Ishikawa (cell line): ENCODE measurements at regions not wholly inside any gene's neighbourhood (a gene's known extent, or its start where the extent isn't known, plus 50 kb on each side); places are given as distances from the start of the nearest gene placed in this dataset.

Source experiments
- CEBPB ChIP-seq: IDR thresholded peaks from 2 replicates; pipeline ENCODE4 v1.6.1; 2012
- CREB1 ChIP-seq: IDR thresholded peaks from 2 replicates; pipeline ENCODE4 v1.6.1; 2012; ENCODE audit warnings: low read depth
- EGR1 ChIP-seq: IDR thresholded peaks from 2 replicates; pipeline ENCODE4 v1.6.1; 2012
- EP300 ChIP-seq: IDR thresholded peaks from 2 replicates; pipeline ENCODE4 v1.6.1; 2012; ENCODE audit warnings: borderline replicate concordance
- FOXM1 ChIP-seq: IDR thresholded peaks from 2 replicates; pipeline ENCODE4 v1.6.1; 2012; ENCODE audit warnings: low read depth, borderline replicate concordance
- MAX ChIP-seq: IDR thresholded peaks from 2 replicates; pipeline ENCODE4 v1.6.1; 2012
- NFIC ChIP-seq: IDR thresholded peaks from 2 replicates; pipeline ENCODE4 v1.6.1; 2012
- RAD21 ChIP-seq: IDR thresholded peaks from 2 replicates; pipeline ENCODE4 v1.6.1; 2012; ENCODE audit warnings: low read depth
- REST ChIP-seq: IDR thresholded peaks from 2 replicates; pipeline ENCODE4 v1.6.1; 2012; ENCODE audit warnings: low read depth, mild to moderate bottlenecking
- TAF1 ChIP-seq: IDR thresholded peaks from 2 replicates; pipeline ENCODE4 v1.6.1; 2012; ENCODE audit warnings: low read depth, mild to moderate bottlenecking
- TCF12 ChIP-seq: IDR thresholded peaks from 2 replicates; pipeline ENCODE4 v1.6.1; 2012; ENCODE audit warnings: low read depth
- TEAD4 ChIP-seq: IDR thresholded peaks from 2 replicates; pipeline ENCODE4 v1.6.1; 2012
- USF1 ChIP-seq: IDR thresholded peaks from 2 replicates; pipeline ENCODE4 v1.6.1; 2012
- YY1 ChIP-seq: IDR thresholded peaks from 2 replicates; pipeline ENCODE4 v1.6.1; 2012; ENCODE audit warnings: low read depth
- ZBTB7A ChIP-seq: IDR thresholded peaks from 2 replicates; pipeline ENCODE4 v1.6.1; 2012; ENCODE audit warnings: low read depth

- 0 out of 2 replicates have a peak, but pooled peaks have one; percentile 12 for TF ChIP-seq CEBPB
- TF ChIP-seq REST = no peak
- no peak for TF ChIP-seq TCF12
- TF ChIP-seq USF1 = no peak
- no peak for TF ChIP-seq MAX
These were observed 157.7 kb upstream of the NR3C1 start for GRCh38 chr5:143561219-143561618.

- TF ChIP-seq NFIC (no peak), EP300 (no peak), TAF1 (no peak), RAD21 (no peak), ZBTB7A (no peak), REST (no peak), MAX (no peak), EGR1 (no peak), FOXM1 (no peak), USF1 (no peak), TCF12 (no peak), TEAD4 (no peak)
These were observed 156.9 kb upstream of the NR3C1 start for GRCh38 chr5:143560378-143560777.

GRCh38 chr5:143559586-143560109 is 156.2 kb upstream of the NR3C1 start:
- TF ChIP-seq YY1 (no peak), USF1 (no peak), FOXM1 (no peak), CREB1 (no peak), NFIC (no peak), MAX (no peak), ZBTB7A (no peak), EP300 (no peak), TCF12 (no peak), CEBPB (no peak), EGR1 (no peak), TAF1 (no peak), REST (no peak), RAD21 (no peak), TEAD4 (no peak)

GRCh38 chr5:143558048-143558447 is 154.6 kb upstream of the NR3C1 start:
- TF ChIP-seq MAX = no peak
- TF ChIP-seq RAD21 = no peak
- TF ChIP-seq REST = no peak
- TF ChIP-seq CEBPB = no peak
- no peak for TF ChIP-seq FOXM1
- no peak for TF ChIP-seq NFIC
- no peak for TF ChIP-seq EGR1
- no peak for TF ChIP-seq YY1
- TF ChIP-seq TCF12 = no peak
- TF ChIP-seq EP300 = no peak
- no peak for TF ChIP-seq USF1
- TF ChIP-seq TEAD4 = no peak
- no peak for TF ChIP-seq TAF1
- TF ChIP-seq ZBTB7A = no peak
- TF ChIP-seq CREB1 = no peak
